ENCODE measurements at regions not wholly inside any gene's neighbourhood (a gene's known extent, or its start where the extent isn't known, plus 50 kb on each side); places are given as distances from the start of the nearest gene placed in this dataset.
"Not testable (repeated sequence)": the region's sequence is repeated elsewhere in the genome, so short reads cannot be mapped to it uniquely, and the experiment has no call there.

DNA sequence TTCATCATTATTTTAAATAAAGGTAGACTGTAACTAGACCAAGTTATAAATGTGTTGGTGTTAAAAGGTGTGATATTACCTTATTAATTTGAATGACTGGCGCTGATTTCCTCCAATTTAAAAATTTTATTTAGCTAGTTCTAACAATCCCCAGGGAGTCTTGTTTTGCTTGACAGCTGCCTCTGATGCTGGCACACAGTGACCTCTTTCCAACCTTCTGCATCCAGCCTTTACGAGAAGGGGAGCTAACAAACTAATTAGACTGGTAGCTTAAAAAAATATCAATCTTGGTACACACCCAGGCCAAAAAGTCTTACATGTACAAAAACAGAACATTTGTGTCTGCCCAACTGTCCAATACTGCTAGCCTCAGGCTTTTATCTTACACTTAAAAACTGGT lies 51.8 kb upstream of the ENPEP start:
- no peaks in the 10 kb centered on the region for H3K4me1 Mint-ChIP-seq (ENCODE audit: low read depth)
- H3K27ac Mint-ChIP-seq = no peak overlapping the region
- peaks cover 2% of the 10 kb centered on the region for H3K27me3 Mint-ChIP-seq (ENCODE audit: low read depth)
- no peaks in the 10 kb centered on the region for H3K36me3 Mint-ChIP-seq (ENCODE audit: low read depth)
- H3K9me3 Mint-ChIP-seq = no peaks in the 10 kb centered on the region
- DNase-seq (ENCODE audit: low spot score) = no peak
- no peak overlapping the region for H3K4me3 Mint-ChIP-seq

DNA sequence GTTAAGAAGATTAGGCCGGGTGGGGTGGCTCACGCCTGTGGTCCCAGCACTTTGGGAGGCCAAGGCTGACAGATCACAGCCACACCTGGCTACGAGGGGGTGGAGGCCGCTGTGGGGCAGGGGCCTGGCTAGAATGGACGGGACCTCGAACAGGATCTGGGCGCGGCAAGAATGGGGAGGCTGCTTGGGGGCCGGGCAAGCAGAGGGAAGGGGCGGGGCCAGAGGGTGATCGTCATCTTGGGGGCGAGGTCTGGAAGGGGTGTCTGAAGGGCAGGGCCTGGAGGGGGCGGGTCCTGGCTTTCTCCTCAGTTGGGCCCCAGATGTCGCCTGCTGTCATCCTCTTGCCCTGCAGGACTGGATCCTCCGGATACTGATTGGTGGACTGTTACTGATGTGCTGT lies 57.3 kb upstream of the ENPEP start:
- H3K4me3 Mint-ChIP-seq = no peak overlapping the region
- H3K36me3 Mint-ChIP-seq (ENCODE audit: low read depth) = no peaks in the 10 kb centered on the region
- no peaks in the 10 kb centered on the region for H3K4me1 Mint-ChIP-seq (ENCODE audit: low read depth)
- H3K27me3 Mint-ChIP-seq (ENCODE audit: low read depth) = no peaks in the 10 kb centered on the region
- H3K27ac Mint-ChIP-seq = no peak overlapping the region
- no peaks in the 10 kb centered on the region for H3K9me3 Mint-ChIP-seq
- no peak for DNase-seq (ENCODE audit: low spot score)

DNA sequence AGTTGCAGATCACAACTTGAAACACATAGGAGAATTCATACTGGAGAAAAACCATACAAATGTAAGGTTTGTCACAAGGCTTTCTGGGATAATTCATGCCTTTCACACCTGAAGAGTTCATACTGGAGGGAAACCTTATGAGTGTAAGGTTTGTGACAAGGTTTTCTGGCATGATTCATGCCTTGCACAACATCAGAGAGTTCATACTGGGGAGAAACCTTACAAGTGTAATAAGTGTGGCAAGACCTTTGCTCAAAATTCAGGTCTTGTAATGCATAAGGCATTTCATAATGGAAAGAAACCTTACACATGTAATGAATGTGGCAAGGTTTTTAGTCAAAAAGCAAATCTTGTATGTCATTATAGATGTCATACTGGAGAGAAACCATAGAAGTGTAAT lies 58.8 kb upstream of the ENPEP start:
- Mint-ChIP-seq H3K4me3 (no peak overlapping the region), H3K36me3 (ENCODE audit: low read depth) (no peaks in the 10 kb centered on the region), H3K27ac (no peak overlapping the region), H3K4me1 (ENCODE audit: low read depth) (no peaks in the 10 kb centered on the region), H3K9me3 (no peaks in the 10 kb centered on the region), H3K27me3 (ENCODE audit: low read depth) (no peaks in the 10 kb centered on the region)
- no peak for DNase-seq (ENCODE audit: low spot score)

DNA sequence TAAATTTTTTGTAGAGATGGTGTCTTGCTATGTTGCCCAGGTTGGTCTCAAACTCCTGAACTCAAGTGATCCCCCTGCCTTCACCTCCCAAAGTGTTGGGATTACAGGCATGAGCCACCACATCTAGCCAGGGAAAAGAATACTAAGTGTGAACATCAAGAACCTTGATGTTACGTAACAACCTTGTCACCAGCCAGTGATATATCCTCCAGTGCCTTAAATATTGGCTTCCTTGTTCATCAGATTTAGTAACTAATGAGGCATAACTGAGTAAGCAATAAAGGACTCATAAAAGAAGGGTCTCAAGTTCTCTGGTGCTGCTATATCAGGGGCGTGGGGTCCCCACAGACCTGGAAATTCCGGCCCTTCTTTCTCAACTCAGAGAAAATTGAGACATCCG lies 60.5 kb upstream of the ENPEP start:
- no peak overlapping the region for H3K4me3 Mint-ChIP-seq
- no peaks in the 10 kb centered on the region for H3K36me3 Mint-ChIP-seq (ENCODE audit: low read depth)
- H3K4me1 Mint-ChIP-seq (ENCODE audit: low read depth) = no peaks in the 10 kb centered on the region
- DNase-seq (ENCODE audit: low spot score) = no peak
- no peaks in the 10 kb centered on the region for H3K27me3 Mint-ChIP-seq (ENCODE audit: low read depth)
- H3K27ac Mint-ChIP-seq = no peak overlapping the region
- H3K9me3 Mint-ChIP-seq = no peaks in the 10 kb centered on the region

DNA sequence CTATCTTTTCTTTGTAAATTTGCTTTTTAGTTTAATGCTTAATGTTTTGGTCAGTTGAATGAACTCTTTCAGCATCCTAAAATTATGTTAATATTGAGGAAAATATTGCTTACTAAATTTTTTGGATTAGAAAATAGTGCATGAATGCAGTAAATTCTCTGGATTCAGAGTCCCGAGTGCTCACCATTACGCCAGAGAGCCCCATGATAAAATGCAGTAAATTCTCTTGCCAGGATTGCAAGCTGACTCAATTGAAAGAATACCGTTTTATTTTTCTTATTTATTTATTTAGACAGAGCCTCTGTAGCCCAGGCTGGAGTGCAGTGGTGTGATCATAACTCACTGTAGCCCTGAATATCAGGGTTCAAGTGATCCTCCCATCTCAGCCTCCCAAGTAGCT lies 60.9 kb upstream of the ENPEP start:
- no peaks in the 10 kb centered on the region for H3K27me3 Mint-ChIP-seq (ENCODE audit: low read depth)
- no peak overlapping the region for H3K4me3 Mint-ChIP-seq
- H3K4me1 Mint-ChIP-seq (ENCODE audit: low read depth) = no peaks in the 10 kb centered on the region
- no peak for DNase-seq (ENCODE audit: low spot score)
- no peaks in the 10 kb centered on the region for H3K9me3 Mint-ChIP-seq
- no peaks in the 10 kb centered on the region for H3K36me3 Mint-ChIP-seq (ENCODE audit: low read depth)
- no peak overlapping the region for H3K27ac Mint-ChIP-seq

DNA sequence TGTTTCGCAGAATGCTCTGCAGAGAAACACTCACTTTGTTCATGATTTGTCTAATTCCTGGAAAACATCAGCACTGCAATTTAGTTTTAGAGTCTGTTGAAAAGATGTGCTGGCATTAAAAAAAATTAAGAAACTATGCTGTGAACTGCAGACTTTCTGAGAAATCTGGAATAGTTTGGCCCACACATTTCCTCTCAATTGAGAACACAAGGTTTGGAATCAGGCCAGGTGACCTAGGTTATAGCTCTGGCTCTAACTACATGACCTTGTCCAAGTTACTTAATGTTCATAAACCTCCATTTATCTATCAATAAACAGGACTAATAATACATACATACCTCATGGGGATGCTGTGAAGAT lies 61.4 kb upstream of the ENPEP start:
- Mint-ChIP-seq H3K4me1 (ENCODE audit: low read depth) (no peaks in the 10 kb centered on the region), H3K4me3 (no peak overlapping the region), H3K9me3 (no peaks in the 10 kb centered on the region), H3K27ac (no peak overlapping the region), H3K36me3 (ENCODE audit: low read depth) (no peaks in the 10 kb centered on the region), H3K27me3 (ENCODE audit: low read depth) (no peaks in the 10 kb centered on the region)
- no peak for DNase-seq (ENCODE audit: low spot score)

DNA sequence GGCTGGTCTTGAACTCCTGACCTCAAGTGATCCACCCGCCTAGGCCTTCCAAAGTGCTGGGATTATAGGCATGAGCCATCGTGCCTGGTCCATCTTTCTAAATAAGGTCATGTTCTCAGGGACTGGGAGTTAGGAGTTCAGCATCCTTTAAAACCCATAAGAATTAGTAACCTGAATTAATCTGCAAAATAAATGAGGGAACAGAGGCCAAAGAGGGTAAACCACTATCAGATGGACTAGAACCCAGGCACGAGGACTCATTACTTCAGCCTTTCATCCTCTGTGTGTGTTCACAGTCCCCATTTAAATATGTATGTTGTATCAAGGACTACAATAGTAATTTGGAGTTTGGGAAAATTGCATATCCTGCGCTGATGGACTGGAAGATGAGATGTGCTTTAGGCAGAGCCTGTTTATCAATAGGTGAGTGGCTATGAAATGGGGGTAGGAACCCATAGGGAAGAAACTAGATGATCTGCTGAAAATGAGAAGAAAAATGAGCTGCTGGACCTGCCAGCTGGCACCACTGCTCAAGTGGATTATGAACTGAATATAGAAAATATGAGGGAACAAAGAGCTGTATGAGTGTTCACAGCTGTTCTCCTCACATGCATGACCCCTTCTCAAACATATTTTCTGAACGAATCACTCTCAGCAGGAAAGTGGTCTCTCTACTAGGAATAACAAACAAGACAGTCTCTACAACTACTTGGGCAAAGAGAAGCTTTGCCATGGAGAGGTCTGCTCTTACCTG lies 62.0 kb upstream of the ENPEP start:
- H3K4me3 Mint-ChIP-seq; H3K36me3 Mint-ChIP-seq (ENCODE audit: low read depth); H3K4me1 Mint-ChIP-seq (ENCODE audit: low read depth); H3K27ac Mint-ChIP-seq; H3K27me3 Mint-ChIP-seq (ENCODE audit: low read depth); H3K9me3 Mint-ChIP-seq; DNase-seq (ENCODE audit: low spot score): not testable (repeated sequence)

DNA sequence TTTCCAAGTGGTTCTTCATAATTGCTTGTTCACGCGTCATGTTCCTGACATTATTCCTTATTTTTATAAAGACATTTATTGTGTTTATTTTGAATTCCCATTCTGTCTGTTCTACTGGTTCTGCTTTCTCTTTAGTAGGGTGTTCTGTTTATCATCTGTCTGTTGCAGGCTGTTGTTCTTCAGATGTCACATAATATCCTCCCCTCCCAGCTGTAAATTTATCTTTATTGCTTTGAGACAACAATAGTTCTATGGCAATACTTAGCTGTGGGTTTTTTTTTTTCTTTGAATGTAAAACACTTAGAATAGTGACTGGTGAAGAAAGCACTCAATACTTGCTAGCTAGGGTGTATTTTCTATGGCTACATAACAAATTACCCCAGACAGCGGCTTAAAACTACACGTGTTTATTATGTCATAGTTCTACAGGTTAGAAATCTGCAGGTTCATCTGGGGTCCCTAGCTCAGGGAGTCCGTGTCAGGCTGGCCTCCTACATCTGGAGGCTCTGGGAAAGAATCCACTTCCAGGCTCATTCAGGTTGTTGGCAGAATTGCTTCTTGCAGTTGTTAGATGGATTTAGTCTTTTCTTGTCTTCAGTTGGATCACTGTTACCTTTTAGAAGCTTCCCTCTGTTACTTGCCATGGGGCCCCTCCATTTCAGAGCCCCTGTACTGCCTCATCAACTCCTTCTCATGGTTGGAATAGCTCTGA lies 63.4 kb upstream of the ENPEP start:
- no peaks in the 10 kb centered on the region for H3K36me3 Mint-ChIP-seq (ENCODE audit: low read depth)
- no peaks in the 10 kb centered on the region for H3K27me3 Mint-ChIP-seq (ENCODE audit: low read depth)
- no peaks in the 10 kb centered on the region for H3K9me3 Mint-ChIP-seq
- no peak overlapping the region for H3K27ac Mint-ChIP-seq
- DNase-seq (ENCODE audit: low spot score) = no peak
- no peaks in the 10 kb centered on the region for H3K4me1 Mint-ChIP-seq (ENCODE audit: low read depth)
- no peak overlapping the region for H3K4me3 Mint-ChIP-seq

DNA sequence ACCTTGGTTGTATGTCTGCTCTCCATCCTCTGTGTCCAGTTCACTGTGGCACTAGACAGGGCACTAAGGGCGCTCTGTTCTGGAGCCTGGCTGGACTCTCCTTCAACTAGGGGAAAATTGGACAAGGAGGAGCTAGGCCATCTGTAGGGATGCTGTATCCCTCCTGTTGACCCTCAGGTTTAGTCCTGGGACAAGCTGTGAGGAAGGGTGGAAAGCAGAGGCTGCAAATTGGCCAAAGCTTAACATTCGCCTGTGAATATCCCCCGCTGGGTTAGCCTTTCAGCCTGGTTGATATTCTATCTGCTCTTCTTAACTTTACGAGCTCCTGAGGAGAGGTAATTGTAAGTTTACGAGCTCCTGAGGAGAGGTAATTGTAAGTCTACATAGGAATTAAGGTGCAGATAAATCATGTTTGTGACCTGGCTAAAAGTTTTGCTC lies 64.4 kb upstream of the ENPEP start:
- no peak for DNase-seq (ENCODE audit: low spot score)
- H3K27ac Mint-ChIP-seq = peak overlapping the region; percentile 31
- H3K4me3 Mint-ChIP-seq = peak overlapping the region; percentile 64
- no peaks in the 10 kb centered on the region for H3K36me3 Mint-ChIP-seq (ENCODE audit: low read depth)
- H3K9me3 Mint-ChIP-seq = no peaks in the 10 kb centered on the region
- H3K4me1 Mint-ChIP-seq (ENCODE audit: low read depth) = no peaks in the 10 kb centered on the region
- no peaks in the 10 kb centered on the region for H3K27me3 Mint-ChIP-seq (ENCODE audit: low read depth)

DNA sequence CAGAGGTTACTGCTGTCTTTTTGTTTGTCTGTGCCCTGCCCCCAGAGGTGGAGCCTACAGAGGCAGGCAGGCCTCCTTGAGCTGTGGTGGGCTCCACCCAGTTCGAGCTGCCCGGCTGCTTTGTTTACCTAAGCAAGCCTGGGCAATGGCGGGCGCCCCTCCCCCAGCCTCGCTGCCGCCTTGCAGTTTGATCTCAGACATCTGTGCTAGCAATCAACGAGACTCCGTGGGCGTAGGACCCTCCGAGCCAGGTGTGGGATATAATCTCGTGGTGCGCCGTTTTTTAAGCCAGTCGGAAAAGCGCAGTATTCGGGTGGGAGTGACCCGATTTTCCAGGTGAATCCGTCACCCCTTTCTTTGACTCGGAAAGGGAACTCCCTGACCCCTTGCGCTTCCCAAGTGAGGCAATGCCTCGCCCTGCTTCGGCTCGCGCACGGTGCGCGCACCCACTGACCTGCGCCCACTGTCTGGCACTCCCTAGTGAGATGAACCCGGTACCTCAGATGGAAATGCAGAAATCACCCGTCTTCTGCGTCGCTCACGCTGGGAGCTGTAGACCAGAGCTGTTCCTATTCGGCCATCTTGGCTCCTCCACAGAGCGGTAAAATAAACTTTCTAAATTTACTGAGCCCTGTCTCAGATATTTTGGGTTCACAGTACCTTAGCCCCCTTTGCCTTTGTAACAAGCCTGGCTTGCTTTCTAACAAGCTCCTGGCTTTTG lies 64.9 kb upstream of the ENPEP start:
- Mint-ChIP-seq H3K4me3 (peak overlapping the region; percentile 64), H3K27ac (peak overlapping the region; percentile 31)
- not testable (repeated sequence) for H3K4me1 Mint-ChIP-seq (ENCODE audit: low read depth); H3K36me3 Mint-ChIP-seq (ENCODE audit: low read depth); H3K27me3 Mint-ChIP-seq (ENCODE audit: low read depth); H3K9me3 Mint-ChIP-seq; DNase-seq (ENCODE audit: low spot score)

DNA sequence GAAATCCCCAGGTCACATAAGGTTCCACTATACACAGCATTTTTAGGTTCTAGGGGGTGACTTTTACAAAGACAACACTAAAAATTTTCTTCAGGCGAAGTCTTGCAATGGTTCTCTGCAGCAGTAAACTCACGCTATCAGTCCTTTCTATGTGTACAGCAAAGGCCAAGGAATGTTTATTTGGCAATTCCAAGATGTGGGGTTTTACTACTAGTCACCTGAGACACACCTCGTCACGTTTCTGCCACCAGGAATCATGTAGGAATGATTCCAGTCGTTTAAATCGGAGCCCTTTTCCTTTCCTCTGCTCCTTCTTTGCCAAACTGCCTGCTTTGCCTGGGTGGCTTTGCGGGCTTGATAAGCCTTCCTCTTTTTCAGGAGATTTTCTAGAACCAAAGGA lies 75.9 kb upstream of the ENPEP start:
- DNase-seq (ENCODE audit: low spot score) = no peak
- Mint-ChIP-seq H3K27ac (no peak overlapping the region), H3K9me3 (no peaks in the 10 kb centered on the region), H3K36me3 (ENCODE audit: low read depth) (no peaks in the 10 kb centered on the region), H3K27me3 (ENCODE audit: low read depth) (no peaks in the 10 kb centered on the region), H3K4me3 (no peak overlapping the region), H3K4me1 (ENCODE audit: low read depth) (no peaks in the 10 kb centered on the region)

DNA sequence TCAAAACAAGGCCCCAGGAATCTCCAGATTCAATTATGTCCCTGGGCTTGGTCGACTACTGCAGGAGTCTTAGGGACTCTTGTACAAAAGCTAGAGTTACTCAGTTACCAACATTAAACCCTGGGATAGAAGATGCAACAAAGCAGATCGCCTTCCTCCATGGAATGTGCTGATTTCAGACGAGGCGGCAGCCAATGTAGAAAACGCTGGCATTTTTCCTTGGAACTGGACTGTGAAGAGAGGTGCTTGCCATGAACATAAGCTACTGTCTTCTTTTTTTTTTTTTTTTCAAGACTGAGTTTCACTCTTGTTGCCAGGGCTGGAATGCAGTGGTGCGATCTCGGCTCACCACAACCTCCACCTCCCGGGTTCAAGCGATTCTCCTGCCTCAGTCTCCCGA lies 76.9 kb upstream of the ENPEP start:
- not testable (repeated sequence) for DNase-seq (ENCODE audit: low spot score); H3K4me1 Mint-ChIP-seq (ENCODE audit: low read depth); H3K9me3 Mint-ChIP-seq; H3K36me3 Mint-ChIP-seq (ENCODE audit: low read depth); H3K27me3 Mint-ChIP-seq (ENCODE audit: low read depth); H3K27ac Mint-ChIP-seq; H3K4me3 Mint-ChIP-seq

DNA sequence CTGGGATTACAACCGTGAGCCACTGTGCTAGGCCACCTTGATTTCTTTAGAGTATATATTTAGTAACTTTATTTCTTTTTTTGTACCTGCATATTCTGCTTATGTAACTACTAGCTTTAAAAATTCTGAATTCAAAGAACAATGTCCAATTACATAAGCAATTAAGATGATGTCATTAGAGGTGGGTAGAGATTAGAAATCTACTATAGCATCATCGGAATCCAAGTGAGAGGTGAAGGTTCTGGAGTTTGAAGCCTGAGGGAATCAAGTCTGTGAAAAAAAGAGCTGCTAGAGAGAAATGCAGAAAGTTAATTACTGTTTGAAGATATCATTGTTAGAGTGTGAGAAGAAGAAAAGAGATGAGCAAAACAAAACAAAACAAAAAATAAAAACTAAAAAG lies 79.0 kb upstream of the ENPEP start:
- H3K4me1 Mint-ChIP-seq (ENCODE audit: low read depth) = no peaks in the 10 kb centered on the region
- no peak for DNase-seq (ENCODE audit: low spot score)
- no peaks in the 10 kb centered on the region for H3K9me3 Mint-ChIP-seq
- H3K4me3 Mint-ChIP-seq = no peak overlapping the region
- no peaks in the 10 kb centered on the region for H3K36me3 Mint-ChIP-seq (ENCODE audit: low read depth)
- no peak overlapping the region for H3K27ac Mint-ChIP-seq
- peaks cover 5% of the 10 kb centered on the region for H3K27me3 Mint-ChIP-seq (ENCODE audit: low read depth)

DNA sequence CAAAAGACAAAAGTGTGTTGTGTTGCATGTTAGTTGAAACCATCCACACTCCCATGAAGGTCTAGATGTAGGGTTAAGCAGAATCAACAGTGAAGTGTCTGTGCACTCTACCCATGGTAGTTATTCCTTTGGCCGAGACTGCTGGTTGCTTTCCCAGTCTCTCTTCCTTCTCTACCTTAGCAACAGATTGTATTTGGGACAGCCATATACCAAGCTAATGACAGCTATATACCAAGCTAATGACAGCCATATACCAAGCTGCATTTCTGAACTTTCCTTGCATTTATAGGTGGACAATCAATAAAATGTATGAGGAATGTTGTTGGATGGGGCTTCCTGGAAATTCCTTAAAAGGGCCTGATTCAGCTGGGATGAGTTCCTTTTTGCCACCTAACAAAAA lies 80.5 kb upstream of the ENPEP start:
- Mint-ChIP-seq H3K36me3 (ENCODE audit: low read depth) (no peaks in the 10 kb centered on the region), H3K27me3 (ENCODE audit: low read depth) (peaks cover 5% of the 10 kb centered on the region), H3K27ac (no peak overlapping the region), H3K4me3 (no peak overlapping the region), H3K4me1 (ENCODE audit: low read depth) (no peaks in the 10 kb centered on the region), H3K9me3 (no peaks in the 10 kb centered on the region)
- no peak for DNase-seq (ENCODE audit: low spot score)

Data from T-helper 2 cell treated with Interferon-gamma antibody and Interleukin-4, amounts not matched to agents 5 μg/mL and 100 μg/mL, for 36 hours (primary cell).